SH-SY5Y (cell line): ENCODE measurements at regions not wholly inside any gene's neighbourhood (a gene's known extent, or its start where the extent isn't known, plus 50 kb on each side); places are given as distances from the start of the nearest gene placed in this dataset.

ENCODE experiments used
- GATA2 ChIP-seq: IDR thresholded peaks from 2 replicates; pipeline ENCODE4 v1.6.1; 2011; ENCODE audit warnings: mild to moderate bottlenecking, low read depth, low read length
- GATA3 ChIP-seq: IDR thresholded peaks from 2 replicates; pipeline ENCODE4 v1.6.1; 2011; ENCODE audit warnings: low read depth, mild to moderate bottlenecking, low read length, moderate library complexity

DNA sequence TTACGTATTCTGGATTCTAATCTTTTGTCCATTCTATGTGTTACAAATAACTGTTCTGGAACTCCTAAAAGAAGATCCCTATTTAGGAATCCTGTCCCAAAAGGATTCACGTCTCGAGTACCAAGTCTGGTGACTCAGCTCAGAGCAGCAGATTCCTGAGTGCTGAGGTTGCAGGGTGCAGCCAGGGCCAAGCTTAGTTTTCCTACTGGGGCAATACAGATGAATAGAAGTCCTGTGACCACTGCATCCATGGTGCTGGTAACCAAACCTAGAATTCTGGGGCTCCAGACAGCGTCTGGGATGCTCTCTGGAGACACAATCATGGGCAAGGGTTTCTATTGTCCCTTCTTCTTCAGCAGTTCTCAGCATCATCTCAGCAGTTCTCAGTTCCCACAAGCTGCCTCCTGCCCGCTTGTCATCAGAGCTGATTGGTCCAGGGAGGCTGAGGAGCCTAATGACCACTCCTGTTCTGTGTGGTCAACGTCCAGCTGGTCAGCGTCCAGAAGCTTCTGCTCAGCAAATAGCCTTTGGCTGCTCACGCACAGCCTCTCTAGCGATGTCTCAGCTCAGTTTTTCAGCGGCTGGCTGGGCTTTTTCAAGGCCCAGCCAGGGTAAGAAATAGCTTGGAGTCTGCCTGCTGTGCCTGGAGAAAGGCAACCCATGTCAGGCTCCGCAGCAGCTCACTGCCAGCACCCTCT lies 50.4 kb upstream of the C7orf33 start:
- TF ChIP-seq GATA2 (no peak), GATA3 (no peak)
